Right forelimb (tissue), 1 donor: ENCODE measurements at regions not wholly inside any gene's neighbourhood (a gene's known extent, or its start where the extent isn't known, plus 50 kb on each side); places are given as distances from the start of the nearest gene placed in this dataset.

Experiments used
- DNase-seq: peaks from one replicate; pipeline ENCODE4 v3.0.0-alpha.2; 2018

DNA sequence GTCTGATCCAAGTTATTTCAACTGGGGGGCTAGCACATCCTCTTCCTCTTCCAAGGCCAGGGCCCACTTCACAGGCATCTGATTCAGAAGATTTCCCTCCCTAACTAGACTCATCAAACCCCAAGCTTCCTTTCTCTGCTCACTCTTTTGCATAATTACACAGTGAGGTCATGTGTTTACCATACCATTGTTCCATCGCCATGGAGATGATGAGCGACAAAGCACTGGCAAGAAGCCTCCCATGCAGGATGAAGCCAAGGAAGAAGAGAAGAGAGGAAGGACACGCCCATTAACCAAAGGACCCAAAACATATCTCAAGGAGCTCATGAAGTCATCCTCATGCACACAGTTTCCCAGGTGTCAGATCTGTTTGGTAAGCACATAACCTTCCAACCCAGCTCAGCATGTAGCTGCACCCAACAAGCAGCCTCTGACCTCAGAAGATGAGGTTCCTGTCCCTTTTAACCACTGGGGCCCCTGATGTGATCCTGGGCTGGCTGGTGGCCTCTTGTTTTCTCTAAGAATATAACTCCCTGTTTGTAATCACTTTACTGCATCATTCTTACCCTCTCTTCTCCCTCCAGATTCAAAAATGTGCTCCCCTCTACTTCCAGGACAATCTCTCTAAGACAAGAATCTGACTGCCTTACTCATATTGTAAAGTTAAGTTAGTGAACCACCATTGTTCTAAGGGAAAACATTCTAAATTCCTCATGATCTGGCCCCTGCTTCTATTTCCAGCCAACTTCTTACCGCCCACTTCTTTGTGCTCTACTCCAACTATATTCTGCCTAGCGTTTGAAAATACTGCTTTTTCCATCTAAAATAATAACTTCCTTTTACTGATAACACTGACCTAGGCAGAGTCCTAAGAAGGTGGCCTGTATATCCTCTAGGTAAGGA lies 190.1 kb downstream of the TTC32 start:
- DNase-seq, result peak; percentile 79

DNA sequence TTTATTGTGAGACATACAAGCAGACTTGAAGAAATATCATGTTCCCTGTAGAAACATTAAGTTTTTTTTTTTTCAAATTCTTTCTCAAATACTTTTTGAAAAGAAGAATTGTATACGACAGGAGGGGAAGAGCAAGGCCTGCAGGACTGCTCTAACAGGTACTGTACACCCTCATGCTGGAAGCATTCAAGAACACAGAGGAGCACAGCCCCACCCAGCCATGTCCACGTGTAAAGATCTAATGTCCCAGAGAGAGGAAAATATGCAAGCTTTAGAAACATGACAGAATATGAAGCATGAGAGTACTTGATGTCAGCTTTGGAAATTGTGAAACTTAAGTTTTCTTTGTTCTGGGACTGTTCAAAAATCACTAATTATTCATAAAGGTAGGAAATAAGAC lies 191.6 kb downstream of the TTC32 start:
- no peak for DNase-seq

DNA sequence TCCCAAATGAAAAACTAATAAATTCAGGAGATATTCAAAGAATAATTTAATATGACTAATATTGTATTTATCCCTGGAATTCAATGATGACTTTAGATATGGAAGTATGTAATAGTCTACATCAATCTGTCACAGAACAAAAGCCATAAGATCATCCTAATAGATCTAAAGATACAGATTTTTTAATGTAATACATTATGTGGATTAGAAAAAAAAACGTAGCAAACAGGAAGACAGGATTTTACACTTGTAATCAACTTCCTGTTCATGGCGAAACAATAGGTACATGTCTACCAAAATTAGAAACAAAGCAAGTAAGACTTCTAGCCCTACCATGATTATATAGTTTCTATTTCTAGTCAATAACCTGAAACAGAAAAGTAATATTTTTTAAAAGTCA lies 192.2 kb downstream of the TTC32 start:
- no peak for DNase-seq

DNA sequence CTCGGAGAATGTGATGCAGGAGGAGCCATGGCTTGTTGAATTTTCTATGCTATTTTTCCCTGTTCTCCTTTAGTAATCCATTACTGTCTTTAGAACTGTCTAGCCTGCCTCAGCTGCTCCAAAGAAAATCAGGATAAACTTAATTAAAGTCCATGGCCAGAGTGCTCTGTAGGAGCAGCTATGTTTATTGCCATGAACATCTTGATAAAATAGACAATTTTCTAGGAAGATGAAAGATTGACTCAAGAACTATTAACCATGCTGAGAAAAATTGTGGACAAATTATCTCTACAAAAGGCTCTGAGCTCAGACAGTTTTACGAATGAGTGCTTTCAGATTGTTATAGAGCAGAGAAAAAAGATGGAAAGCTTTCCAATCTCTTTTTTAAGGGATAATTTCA lies 193.0 kb downstream of the TTC32 start:
- no peak for DNase-seq

DNA sequence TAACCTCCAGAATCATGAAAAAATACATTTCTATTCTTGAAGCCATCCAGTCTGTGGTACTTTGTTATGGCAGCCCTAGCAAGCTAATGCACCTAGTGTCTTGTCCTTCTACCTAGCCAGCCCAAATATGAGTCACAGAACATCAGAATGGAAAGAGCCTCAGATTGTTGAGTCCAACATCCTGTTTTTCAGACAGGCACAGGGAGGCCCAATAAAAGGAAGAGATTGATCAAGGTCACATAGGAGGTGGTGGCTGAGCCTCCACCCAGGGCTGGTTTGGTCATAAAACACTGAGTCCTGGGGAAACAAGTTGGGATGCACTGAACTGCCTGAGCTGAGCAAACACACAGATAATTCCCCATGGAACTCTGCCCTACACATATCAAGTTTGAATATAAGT lies 195.5 kb downstream of the TTC32 start:
- DNase-seq, result peak; percentile 10

DNA sequence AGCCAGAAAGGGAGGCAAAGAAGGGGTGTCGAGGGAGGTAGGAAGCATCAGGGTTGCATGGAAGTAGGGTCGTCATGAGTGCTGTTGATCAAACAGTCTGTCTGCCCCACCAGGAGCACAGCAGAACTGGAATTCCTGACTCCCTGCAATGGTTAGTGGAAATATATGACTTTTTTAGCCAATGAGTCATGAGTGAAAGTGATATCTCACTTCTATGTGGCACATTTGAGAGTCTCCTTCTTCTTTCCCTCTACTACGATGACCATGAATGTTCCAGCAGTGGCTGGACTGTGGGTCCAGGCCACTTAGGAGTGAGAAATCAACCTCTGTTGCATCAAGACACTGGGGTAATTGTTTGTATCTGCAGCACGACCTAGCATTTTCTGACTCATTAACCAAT lies 199.5 kb downstream of the TTC32 start:
- DNase-seq, result peak; percentile 23

DNA sequence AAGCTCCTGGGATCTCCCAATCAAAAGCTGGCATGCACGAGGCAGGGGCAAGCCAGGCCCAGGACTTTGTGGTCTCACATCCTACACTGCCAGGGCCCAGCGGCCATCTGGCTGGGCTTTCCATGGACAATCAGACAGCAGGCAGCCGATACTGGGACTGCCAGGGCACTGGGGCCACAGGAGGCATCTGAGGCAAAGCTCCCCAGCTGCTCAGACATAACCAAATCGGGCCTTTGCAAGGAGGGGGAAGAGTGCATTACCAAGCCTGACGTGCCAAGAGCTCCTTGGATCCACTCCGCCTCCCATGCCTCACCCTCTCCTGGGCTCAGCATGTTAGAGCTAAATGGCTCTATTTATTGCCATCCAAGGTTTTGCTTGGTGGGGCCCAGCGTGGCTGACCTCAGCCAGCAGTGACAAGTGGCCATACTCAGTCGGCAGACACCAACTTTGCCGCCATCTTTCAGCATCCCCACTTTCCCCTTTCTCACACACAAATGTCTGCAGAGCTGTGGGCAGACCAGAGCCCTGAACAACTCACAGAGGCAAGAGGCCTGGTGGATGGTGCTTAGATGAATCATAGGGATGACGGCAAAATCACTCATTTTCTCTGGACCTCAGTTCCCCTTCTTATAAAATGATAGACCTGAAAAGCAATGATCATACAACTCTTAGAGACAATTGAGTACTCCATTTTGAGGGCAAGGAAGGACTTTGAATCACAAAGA lies 200.8 kb downstream of the TTC32 start:
- DNase-seq, result peak; percentile 10

DNA sequence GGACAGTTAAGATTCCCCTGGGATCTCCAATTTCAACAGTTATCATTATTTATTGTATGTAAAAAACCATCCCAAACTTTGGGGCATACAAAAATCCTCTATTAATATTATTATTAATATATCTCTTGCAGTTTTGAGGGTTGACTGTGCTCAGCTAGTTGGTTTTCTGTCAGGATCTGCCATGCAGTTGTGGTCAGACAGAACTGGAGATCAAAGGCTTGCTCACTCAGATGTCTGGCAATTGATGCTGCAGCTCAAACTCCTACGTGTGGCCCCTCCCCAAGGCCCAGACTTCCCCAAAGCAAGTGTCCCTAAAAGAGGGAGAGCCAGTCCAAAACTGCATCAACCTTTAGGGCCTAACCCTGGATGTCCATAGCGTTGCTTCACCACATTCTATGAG lies 204.7 kb downstream of the TTC32 start:
- peak; percentile 9 for DNase-seq

DNA sequence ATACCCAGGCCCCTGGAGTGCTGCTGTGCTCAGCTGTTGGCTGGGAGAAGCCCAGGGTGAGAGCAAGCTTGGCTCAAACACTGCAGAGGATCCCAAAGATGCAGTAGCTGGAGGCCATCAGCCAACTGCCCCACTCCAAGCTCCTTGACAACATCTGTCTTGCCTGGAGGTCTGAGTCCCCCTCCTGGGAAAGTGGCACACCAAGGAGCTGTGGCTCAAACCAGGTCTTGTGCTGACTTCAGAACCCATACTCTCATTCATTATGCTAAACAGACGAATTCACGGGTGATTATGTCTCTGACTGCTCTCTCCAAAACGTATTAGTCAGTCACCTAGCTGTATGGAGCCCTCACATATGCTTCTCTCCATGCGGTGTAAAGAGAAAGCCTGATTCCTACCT lies 206.1 kb downstream of the TTC32 start:
- peak; percentile 26 for DNase-seq

DNA sequence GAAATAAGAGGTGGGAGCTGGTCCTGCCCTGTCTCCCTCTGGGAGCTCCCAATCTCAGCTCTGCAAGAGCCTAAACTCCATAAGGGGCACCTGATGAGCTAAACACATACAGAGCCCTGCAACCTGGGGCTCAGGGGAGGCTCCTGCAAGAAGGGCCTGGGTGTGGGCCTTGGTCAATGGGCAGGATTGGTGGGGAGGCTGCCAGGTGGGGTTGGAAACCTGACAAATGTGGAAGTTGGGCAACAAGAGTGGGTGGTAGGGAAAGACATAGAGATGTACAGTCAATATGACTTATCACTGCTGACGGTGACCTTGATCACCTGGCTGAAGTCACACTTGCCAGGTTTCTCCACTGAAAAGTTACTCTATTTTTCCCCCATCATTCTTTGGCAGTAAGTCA lies 209.9 kb downstream of the TTC32 start:
- peak; percentile 34 for DNase-seq

DNA sequence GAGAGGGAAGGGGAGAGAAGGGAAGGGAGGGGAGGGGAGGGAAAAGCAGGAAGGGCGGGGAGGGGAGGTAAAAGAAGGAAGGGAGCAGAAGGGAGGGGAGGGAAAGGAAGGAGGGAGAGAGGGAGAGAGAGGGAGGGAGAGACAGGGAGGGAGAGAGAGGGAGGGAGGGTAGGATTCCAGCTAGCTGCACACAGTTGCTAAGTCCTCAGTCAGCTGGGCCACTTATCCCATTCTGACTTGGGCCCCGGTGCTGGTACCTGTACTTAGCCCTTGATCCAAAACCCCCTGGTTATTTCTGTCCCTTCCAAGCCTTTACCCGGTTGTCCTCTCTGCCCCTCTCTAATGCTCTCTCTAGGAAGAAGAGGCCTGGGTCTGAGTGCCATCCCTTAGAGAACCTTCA lies 211.4 kb downstream of the TTC32 start:
- no peak for DNase-seq

DNA sequence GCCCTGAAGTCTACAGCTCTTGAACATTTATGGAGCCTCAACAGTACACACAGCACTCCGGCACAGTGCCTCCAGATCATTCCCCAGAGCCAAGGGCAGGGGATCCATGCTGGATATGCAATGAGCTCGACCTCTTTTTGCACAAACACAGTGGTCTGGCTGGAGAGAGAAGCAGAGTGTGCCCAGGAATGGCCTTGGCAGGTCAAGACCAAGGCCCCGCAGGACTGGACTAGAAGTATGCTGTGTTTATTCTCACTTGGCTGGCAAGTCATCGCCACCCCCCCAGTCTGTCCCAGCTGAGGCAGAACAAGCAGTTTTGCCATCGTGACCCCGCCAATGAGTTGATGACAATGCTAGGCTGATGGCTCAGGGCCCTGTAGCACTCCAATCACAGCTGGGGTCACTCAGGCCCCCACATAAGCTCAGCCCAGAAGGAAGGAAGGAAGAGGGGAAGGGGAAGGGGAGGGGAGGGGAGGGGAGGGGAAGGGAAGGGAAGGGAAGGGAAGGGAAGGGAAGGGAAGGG lies 212.1 kb downstream of the TTC32 start:
- DNase-seq, result peak; percentile 11

DNA sequence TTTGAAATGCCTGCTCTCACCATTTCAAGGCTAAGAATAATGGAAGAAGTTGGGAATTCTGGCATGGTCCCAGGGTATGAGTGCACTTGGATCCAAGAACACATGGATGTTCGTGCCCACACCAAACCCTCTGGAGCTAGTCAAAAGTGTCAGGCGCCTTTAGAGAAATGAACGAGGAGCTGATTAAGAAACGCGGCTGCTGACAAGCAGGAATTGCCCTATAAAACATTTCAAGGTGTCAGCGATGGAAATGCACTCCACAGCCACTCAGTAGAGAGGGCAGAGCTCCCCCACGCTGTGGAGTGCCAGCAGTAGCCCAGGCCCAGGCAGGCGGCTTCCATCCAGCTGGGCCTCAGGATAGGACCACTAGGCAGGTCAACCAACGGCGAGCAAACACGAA lies 213.7 kb downstream of the TTC32 start:
- no peak for DNase-seq

DNA sequence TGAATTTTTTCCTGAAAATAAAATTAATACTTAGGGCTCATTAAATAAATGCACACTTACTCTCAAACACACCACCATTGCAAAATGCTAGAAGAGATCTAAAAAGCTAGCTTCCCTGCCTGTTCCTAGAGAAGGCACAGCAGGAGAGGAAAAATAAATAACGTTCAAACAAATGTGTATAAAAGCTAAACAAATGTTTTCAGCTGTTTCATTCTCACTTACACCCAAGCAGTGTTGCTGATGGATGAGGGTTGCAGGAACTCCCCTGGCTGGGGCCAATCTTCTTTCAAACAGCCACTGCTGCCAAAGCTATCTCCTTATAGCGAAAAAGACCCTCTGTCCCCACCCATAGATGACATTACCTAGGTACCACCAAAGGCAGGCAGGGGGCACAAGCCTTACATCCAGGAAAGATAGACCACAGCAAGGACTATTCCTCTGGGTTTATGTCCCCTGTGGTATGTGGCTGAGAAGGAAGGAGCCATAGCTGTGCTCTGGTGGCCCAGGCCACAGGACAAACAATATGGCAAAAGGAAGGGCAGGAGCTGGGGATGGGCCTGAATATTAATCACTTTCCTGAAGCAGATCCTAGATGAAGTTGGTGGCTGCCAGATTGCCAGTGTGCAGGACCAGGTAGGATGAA lies 214.6 kb downstream of the TTC32 start:
- DNase-seq, result no peak

DNA sequence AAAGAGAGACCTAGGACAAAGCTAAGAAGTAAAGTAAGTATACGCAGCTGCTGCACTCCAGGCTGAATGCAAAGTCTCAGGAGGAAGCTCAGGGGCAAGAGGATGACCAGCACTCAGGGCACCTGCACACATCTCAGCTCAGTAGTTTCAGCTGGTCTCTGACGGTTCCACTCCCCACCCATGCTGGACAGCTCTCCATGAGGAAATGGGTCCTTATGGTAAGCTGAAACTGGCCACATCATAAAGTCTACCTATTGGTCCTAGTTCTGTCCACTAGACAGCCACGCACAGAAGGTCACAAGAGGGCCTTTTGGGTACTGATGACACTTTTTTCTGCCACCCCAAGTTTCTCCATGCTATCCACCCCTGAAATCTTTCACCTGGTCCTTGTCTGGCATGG lies 215.3 kb downstream of the TTC32 start:
- no peak for DNase-seq

DNA sequence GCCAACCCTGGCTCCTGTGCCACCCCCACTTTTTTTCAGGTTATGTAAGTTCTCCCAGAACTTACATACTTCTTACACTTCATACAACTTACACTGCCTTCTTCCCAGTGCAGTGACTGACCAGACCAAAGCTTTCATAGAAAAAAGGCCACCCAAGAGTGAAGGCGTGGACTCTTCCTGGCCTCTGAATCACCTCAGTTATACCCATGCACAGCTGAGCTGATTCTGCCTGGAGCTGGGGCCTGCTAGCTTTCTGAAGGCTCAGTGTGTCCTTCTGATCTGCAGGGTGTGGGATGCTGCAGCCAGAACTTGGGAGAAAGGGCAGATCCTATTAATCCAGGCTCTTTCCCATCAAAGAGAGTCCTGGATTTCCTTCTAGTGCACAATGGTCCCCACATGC lies 216.1 kb downstream of the TTC32 start:
- no peak for DNase-seq

DNA sequence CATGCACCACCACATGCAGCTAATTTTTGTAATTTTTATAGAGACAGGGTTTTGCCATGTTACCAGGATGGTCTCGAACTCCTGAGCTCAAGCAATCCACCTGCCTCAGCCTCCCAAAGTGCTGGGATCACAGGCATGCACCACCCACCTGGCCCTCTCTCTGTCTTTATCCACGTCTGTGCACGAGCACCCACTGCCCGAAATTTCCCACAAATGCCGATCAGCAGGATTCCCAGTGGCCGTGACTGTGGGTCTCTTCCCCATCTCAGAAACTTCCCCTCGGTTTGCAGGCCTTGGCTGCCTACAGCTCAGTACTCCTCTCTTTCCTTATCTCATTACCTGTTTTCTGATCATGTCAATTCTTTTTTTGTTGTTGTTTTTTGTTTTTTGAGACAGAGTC lies 217.3 kb downstream of the TTC32 start:
- no peak for DNase-seq

DNA sequence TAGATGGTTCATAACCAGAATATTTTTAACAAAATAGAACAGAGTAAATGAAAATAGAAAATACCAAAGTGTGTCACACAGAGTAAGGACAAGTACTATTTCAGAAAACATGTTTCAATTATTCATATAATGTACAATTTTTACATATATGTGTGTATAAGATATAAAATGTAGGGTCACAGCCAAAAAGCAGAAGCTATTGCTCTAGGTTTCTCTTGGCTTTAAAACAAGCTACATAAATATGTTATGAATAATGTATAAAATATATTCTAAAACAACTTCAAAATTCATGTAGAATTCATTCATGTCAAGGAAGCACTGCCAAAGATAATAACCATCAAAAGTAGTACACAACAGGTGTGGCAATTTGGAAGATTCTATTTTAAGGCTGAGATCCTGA lies 218.2 kb downstream of the TTC32 start:
- no peak for DNase-seq

DNA sequence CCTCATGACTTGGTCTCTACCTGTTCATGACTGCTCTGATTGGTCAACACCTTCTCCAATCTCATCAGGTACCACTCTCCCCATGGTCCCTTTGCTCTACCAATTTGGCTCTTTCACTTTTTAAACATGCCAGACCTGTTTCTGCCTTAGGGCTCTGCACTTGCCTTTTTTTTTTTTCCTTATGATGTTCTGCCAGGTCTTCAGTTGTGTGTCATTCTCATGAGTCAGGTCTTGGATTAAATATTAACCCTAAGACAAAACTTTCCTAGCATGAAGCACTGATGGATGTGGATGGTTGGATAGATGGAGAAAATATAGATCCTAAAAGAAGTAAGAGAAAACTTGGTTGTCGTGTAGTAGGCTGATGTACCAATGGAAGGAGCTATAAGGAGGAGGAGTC lies 219.3 kb downstream of the TTC32 start:
- no peak for DNase-seq

DNA sequence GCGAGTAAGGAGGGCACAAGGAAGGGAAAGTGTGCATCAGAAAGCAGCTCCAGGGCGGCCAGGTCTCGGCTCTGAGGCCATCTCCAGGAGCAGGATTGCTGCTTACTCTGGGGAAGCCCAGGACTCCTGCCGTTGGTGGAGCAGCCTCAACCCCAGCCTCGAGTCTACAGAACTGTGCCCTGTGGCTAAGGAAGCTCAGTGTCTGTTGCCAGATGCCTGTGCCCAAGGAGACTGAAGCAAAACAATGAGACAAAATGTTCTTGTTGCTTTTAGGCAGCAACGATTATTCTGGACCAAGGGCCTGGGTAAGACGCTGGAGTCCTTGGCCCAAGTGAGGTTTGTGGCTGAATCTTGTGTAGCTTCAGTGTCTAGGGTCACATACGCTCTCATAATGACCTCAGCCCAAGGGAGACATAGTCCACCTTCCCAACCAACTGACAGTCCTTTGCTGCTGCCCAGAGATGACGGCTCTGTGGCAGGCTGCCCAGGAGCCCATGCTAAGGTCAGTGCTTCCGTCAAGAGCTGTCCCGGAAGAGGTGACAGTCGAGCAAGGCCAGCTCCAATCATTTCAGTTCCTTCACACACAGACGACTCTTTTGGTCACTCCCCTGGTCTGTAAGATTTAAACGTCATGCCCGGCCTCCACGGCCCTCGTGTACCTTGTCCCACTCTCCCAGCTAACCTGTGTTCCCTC lies 223.8 kb downstream of the TTC32 start:
- no peak for DNase-seq

DNA sequence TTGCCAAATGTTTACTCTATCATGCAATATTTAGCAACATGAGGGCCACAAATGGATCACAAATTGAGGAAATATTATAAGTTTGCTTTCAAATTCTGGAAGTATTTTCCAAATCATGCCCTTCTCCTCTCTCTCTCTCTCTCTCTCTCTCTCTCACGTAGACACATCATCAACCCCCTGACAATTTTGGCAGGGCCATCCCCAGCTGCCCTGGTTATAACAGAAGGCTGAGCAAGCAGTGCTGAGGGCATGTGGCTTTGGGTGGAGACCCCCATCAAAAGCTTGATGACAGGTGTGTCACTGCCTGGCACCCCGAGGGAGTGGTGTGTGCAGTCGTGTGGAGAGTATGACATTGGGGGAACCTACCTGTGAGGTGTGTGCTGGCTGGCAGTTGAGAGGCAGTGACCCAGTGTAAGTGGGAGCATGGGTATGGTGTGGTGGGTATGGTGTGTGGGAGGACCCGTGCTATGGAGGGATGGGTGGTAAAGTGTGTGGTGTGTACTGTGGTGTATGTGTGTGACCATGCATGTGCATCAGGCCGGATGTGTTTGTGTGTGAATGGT lies 224.5 kb downstream of the TTC32 start:
- no peak for DNase-seq

DNA sequence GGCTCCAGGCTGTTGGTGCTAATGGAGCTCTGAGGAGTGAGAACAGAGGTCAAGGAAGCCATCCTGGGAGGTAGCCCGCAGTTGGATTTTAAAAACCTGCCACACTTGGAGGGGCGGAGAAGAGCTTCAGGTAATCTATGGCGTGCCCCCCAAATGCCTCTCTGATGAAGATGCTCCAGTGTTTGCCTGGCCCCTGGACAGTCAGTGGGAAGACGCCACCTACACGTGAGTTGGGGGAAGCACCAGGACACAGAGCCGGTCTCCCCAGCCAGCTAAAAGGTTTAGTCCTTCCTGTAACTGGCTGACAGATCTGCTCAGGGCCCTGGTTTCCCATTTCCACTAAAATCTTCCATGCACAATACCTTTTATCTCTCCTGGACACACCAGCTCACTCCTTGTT lies 225.0 kb downstream of the TTC32 start:
- DNase-seq, result no peak
